ENCODE measurements at regions not wholly inside any gene's neighbourhood (a gene's known extent, or its start where the extent isn't known, plus 50 kb on each side); places are given as distances from the start of the nearest gene placed in this dataset.

- dilution Hi-C loops (cut with MboI; ENCODE audit: extremely low pct_ligation_motif_present, low sequenced_read_pairs): no loop called here
Observed at GRCh38 chr12:5191803-5192538, 148.3 kb downstream of the KCNA5 start.

More at GRCh38 chr12:5191803-5192538, 148.3 kb downstream of the KCNA5 start:
- H3K27ac ChIP-seq (ENCODE audit: insufficient read depth, low read depth, low read length): no peak overlapping the region
- POLR2A ChIA-PET: no interaction called here
- no peaks in the 10 kb centered on the region for H3K9me3 ChIP-seq (replicated peaks; ENCODE audit: control insufficient read depth, insufficient read depth, low read length)
- no peak for FAIRE-seq
- H3K9me1 ChIP-seq (replicated peaks; ENCODE audit: control insufficient read depth, extremely low read depth, insufficient read depth, low read length): no peaks in the 10 kb centered on the region
- H4K20me1 ChIP-seq (replicated peaks; ENCODE audit: control insufficient read depth, extremely low read depth, insufficient read depth, low read length): no peaks in the 10 kb centered on the region
- DNase-seq (ENCODE audit: low read depth, low spot score): no peak
- H3K27me3 ChIP-seq (ENCODE audit: control insufficient read depth in 2 of 2, insufficient read depth in 2 of 2, low read length in 2 of 2): no peaks in the 10 kb centered on the region
- CTCF ChIA-PET: no interaction called here
- no peaks in the 10 kb centered on the region for H3K36me3 ChIP-seq (ENCODE audit: control insufficient read depth in 2 of 2, extremely low read depth in 1 of 2, insufficient read depth in 2 of 2, low read length in 2 of 2)
- no peaks in the 10 kb centered on the region for H3K4me1 ChIP-seq (ENCODE audit: control insufficient read depth, extremely low read depth, insufficient read depth, low read length)
- H2AFZ ChIP-seq (ENCODE audit: low read depth, low read length): no peak overlapping the region
- H3K79me2 ChIP-seq (ENCODE audit: control insufficient read depth, insufficient read depth, low read length): no peaks in the 10 kb centered on the region
- no peak overlapping the region for H3K9ac ChIP-seq (replicated peaks; ENCODE audit: extremely low read depth, insufficient read depth, low read length)
- no peak overlapping the region for H3K4me2 ChIP-seq (ENCODE audit: insufficient read depth, low read length)
- intact Hi-C loops (cut with micrococcal nuclease): no loop called here
- no TSS peak for BruUV-seq (replicated peaks)
- no peak overlapping the region for H3K4me3 ChIP-seq (replicated peaks in 1 of 3; ENCODE audit: insufficient read depth in 1 of 3, low read depth in 1 of 3, low read length in 3 of 3)
- TF ChIP-seq CTCF (IDR thresholded peaks at IDR 0.05; ENCODE audit: extremely low read depth in 1 of 2, insufficient read depth in 1 of 2, low read depth in 1 of 2, low read length in 2 of 2): no peak
- TF ChIP-seq POLR2AphosphoS5 (IDR thresholded peaks at IDR 0.05; ENCODE audit: insufficient read depth, low read depth, low read length): no peak
- TF ChIP-seq JUN (IDR thresholded peaks at IDR 0.05; ENCODE audit: borderline replicate concordance, insufficient read depth, insufficient read length, low read depth): no peak
- TF ChIP-seq POLR2A (IDR thresholded peaks at IDR 0.05; ENCODE audit: low read depth, low read length): no peak
- TF ChIP-seq MYC (IDR thresholded peaks at IDR 0.05; ENCODE audit: low read depth, low read length): no peak
- no peak for TF ChIP-seq FOS (IDR thresholded peaks at IDR 0.05; ENCODE audit: borderline replicate concordance, insufficient read depth, low read length)
- no peak for TF ChIP-seq MAX (IDR thresholded peaks at IDR 0.05; ENCODE audit: insufficient read depth, insufficient read length)
- TF ChIP-seq GATA2 (IDR thresholded peaks at IDR 0.05; ENCODE audit: insufficient read depth, insufficient read length, low read depth, low read length): no peak
- TF ChIP-seq EZH2 (IDR thresholded peaks at IDR 0.05; ENCODE audit: borderline replicate concordance, low read depth, low read length, severe bottlenecking): no peak

Measured in endothelial cell of umbilical vein (primary cell).